SK-N-SH (cell line): ENCODE measurements at regions not wholly inside any gene's neighbourhood (a gene's known extent, or its start where the extent isn't known, plus 50 kb on each side); places are given as distances from the start of the nearest gene placed in this dataset.

Experiments used
- CTCF ChIP-seq: fragments of 200-600 bp; sonication (generic); IDR thresholded peaks from 2 replicates; pipeline ENCODE4 v1.6.1; 2017; ENCODE audit warnings: antibody characterized with exemption, mild to moderate bottlenecking, moderate library complexity
- ELF1 ChIP-seq: IDR thresholded peaks from 2 replicates; pipeline ENCODE4 v1.4.0; 2012
- EP300 ChIP-seq, 2 experiments: IDR thresholded peaks; 2 replicates each; pipeline versions ENCODE4 v1.4.0 to v1.6.1; 2012; ENCODE audit warnings: borderline replicate concordance in 1 of 2, low read depth in 1 of 2, low read length in 1 of 2
- MAX ChIP-seq: IDR thresholded peaks from 2 replicates; pipeline ENCODE4 v1.4.0; 2012; ENCODE audit warnings: low read depth
- MEF2A ChIP-seq: IDR thresholded peaks from 2 replicates; pipeline ENCODE4 v1.4.0; 2012; ENCODE audit warnings: low read depth, borderline replicate concordance
- MXI1 ChIP-seq: IDR thresholded peaks from 2 replicates; pipeline ENCODE4 v1.6.1; 2012; ENCODE audit warnings: mild to moderate bottlenecking, low read depth, low read length, improper control_type of control experiment
- POLR2AphosphoS5 ChIP-seq: IDR thresholded peaks from 2 replicates; pipeline ENCODE4 v1.6.1; 2012; ENCODE audit warnings: low read depth, low read length

GRCh38 chr9:38250279-38251035 lies 142.0 kb upstream of the ALDH1B1 start:
- TF ChIP-seq ELF1 (no peak), MEF2A (no peak), MXI1 (no peak), EP300 (IDR thresholded peaks at IDR 0.05; ENCODE audit: borderline replicate concordance in 1 of 2, low read depth in 1 of 2, low read length in 1 of 2) (no peak), MAX (no peak), POLR2AphosphoS5 (no peak), CTCF (no peak)
